K562 (cell line): ENCODE measurements at regions not wholly inside any gene's neighbourhood (a gene's known extent, or its start where the extent isn't known, plus 50 kb on each side); places are given as distances from the start of the nearest gene placed in this dataset.

Experiments
- ATAC-seq: fragments of 200-7000 bp; cut with Tn5 transposase; 3 replicates; pipeline ENCODE4 v1.9.1; 2020; ENCODE audit warnings: moderate library complexity
- BruUV-seq: library from RNA; stranded (reverse); fragments of 400-500 nt; replicated peaks from 2 replicates; lab custom pipeline; 2021; lab: Mats Ljungman, UMichigan
- CTCF ChIA-PET: fragments of 300-600 bp; formaldehyde crosslinking; extraction: SDS; loops from one replicate; lab custom pipeline; 2021; ENCODE audit warnings: low intra/inter-chr PET ratio; lab: Yijun Ruan, JAX
- POLR2A ChIA-PET: fragments of 300-600, 350-650 bp; sonication (Branson Sonifier 250); formaldehyde crosslinking; extraction: SDS; loops from one replicate; lab custom pipeline; 2021; ENCODE audit warnings: antibody characterized with exemption, inconsistent platforms; lab: Yijun Ruan, JAX
- DNase-seq, 4 experiments: peaks; one replicate each; pipeline versions ENCODE4 v3.0.0 to v3.0.0-alpha.2; 2011 to 2018; ENCODE audit warnings: low spot score in 3 of 4, mixed read lengths in 3 of 4; ENCODE audit errors: extremely low read depth in 1 of 4
- FAIRE-seq: peaks from 2 replicates; lab custom pipeline; 2011; peaks lifted over from hg19 to GRCh38; lab: Jason Lieb, UNC
- H2AFZ ChIP-seq: 2 replicates; pipeline ENCODE4 v1.6.0; 2011; ENCODE audit warnings: low read depth, low read length, control low read depth, inconsistent platforms
- H3K27ac ChIP-seq: fragments of 200-600 bp; 3 replicates; pipeline ENCODE4 v1.8.0; 2011; ENCODE audit warnings: low read depth, mild to moderate bottlenecking, control low read depth, inconsistent platforms, low read length, moderate library complexity, mixed read lengths; ENCODE audit errors: extremely low read depth
- H3K27me3 ChIP-seq, 2 experiments: fragments of 300-600 bp in 1 of 2; 2 replicates in 1 of 2; 3 replicates in 1 of 2; pipeline versions ENCODE4 v1.6.0 to v1.8.0; 2011; ENCODE audit warnings: inconsistent platforms in 2 of 2, low read length in 2 of 2, mild to moderate bottlenecking in 1 of 2, mixed read lengths in 1 of 2, moderate library complexity in 1 of 2; ENCODE audit not compliant: control insufficient read depth in 2 of 2, insufficient read depth in 2 of 2
- H3K36me3 ChIP-seq: fragments of 300-600 bp; 3 replicates; pipeline ENCODE4 v1.8.0; 2011; ENCODE audit warnings: mild to moderate bottlenecking, low read length, inconsistent platforms; ENCODE audit not compliant: control insufficient read depth, insufficient read depth
- H3K4me1 ChIP-seq, 2 experiments: fragments of 200-600 bp in 1 of 2; replicated peaks in 1 of 2; 2 replicates in 1 of 2; 3 replicates in 1 of 2; pipeline versions ENCODE4 v1.5.1 to v1.8.0; 2011; ENCODE audit warnings: inconsistent platforms in 2 of 2, low read length in 2 of 2, mild to moderate bottlenecking in 1 of 2, mixed read lengths in 1 of 2, moderate library complexity in 1 of 2; ENCODE audit not compliant: control insufficient read depth in 2 of 2, insufficient read depth in 2 of 2
- H3K4me2 ChIP-seq: 2 replicates; pipeline ENCODE4 v1.6.1; 2011; ENCODE audit warnings: low read length, control low read depth, inconsistent platforms, mixed read lengths; ENCODE audit not compliant: insufficient read depth
- H3K4me3 ChIP-seq: fragments of 200-600 bp; sonication (generic), shearing (Covaris generic); 2 replicates; pipeline ENCODE4 v1.5.1; 2016; ENCODE audit warnings: control low read depth, inconsistent platforms
- H3K79me2 ChIP-seq: fragments of 200-600 bp; 3 replicates; pipeline ENCODE4 v1.8.0; 2011; ENCODE audit warnings: low read length, inconsistent platforms; ENCODE audit not compliant: control insufficient read depth, insufficient read depth
- H3K9ac ChIP-seq, 2 experiments: 2 replicates each; pipeline versions ENCODE4 v1.6.0 to v1.6.1; 2011; ENCODE audit warnings: low read depth in 2 of 2, low read length in 2 of 2, control low read depth in 1 of 2, inconsistent platforms in 1 of 2, mild to moderate bottlenecking in 1 of 2, mixed read lengths in 1 of 2; ENCODE audit not compliant: insufficient read depth in 1 of 2
- H3K9me1 ChIP-seq: one replicate; pipeline ENCODE4 v1.6.0; 2011; ENCODE audit warnings: inconsistent platforms, mild to moderate bottlenecking, low read length, moderate library complexity; ENCODE audit not compliant: control insufficient read depth, insufficient read depth
- H3K9me3 ChIP-seq: replicated peaks from 2 replicates; pipeline ENCODE4 v1.5.1; 2011; ENCODE audit warnings: low read depth, low read length, inconsistent platforms; ENCODE audit not compliant: control insufficient read depth, insufficient read depth
- H4K20me1 ChIP-seq: replicated peaks from 2 replicates; pipeline ENCODE4 v1.6.1; 2011; ENCODE audit warnings: low read length, inconsistent platforms, mixed read lengths; ENCODE audit not compliant: control insufficient read depth, insufficient read depth
- ATF7 ChIP-seq: fragments of 450-650 bp; IDR thresholded peaks from 2 replicates; pipeline ENCODE4 v1.7.1; 2014; ENCODE audit warnings: mild to moderate bottlenecking, moderate library complexity
- C11orf30 ChIP-seq: fragments of 450-650 bp; IDR thresholded peaks from 2 replicates; pipeline ENCODE4 v1.6.1; 2016; ENCODE audit warnings: low read depth, mild to moderate bottlenecking
- CCAR2 ChIP-seq: fragments of 200-400 bp; formaldehyde crosslinking; IDR thresholded peaks from 2 replicates; pipeline ENCODE4 v1.6.1; 2017; ENCODE audit warnings: mild to moderate bottlenecking, low read depth, low read length
- EP400 ChIP-seq: fragments of 450-650 bp; IDR thresholded peaks from 2 replicates; pipeline ENCODE4 v1.6.1; 2017; ENCODE audit warnings: antibody characterized with exemption, mild to moderate bottlenecking, moderate library complexity
- MAFF ChIP-seq: IDR thresholded peaks from 2 replicates; pipeline ENCODE4 v1.6.1; 2012; ENCODE audit warnings: low read length, improper control_type of control experiment
- MAFG ChIP-seq: fragments of 450-650 bp; conservative IDR thresholded peaks from 2 replicates; pipeline ENCODE4 v1.6.1; 2016; ENCODE audit warnings: missing genetic modification characterization, missing compliant biosample characterization
- NFE2 ChIP-seq: IDR thresholded peaks from 2 replicates; pipeline ENCODE4 v1.6.1; 2014; ENCODE audit warnings: antibody characterized with exemption, low read depth
- NR2C2 ChIP-seq, 2 experiments: fragments of 200-800 bp in 1 of 2; sonication (Bioruptor generic) in 1 of 2; sonication (generic) in 1 of 2; formaldehyde crosslinking in 1 of 2; IDR thresholded peaks; 2 replicates each; pipeline versions ENCODE4 v1.6.1 to v1.8.0; 2016 to 2022; ENCODE audit warnings: mild to moderate bottlenecking in 1 of 2, missing compliant biosample characterization in 1 of 2, missing genetic modification characterization in 1 of 2, missing genetic modification reagents in 1 of 2
- PML ChIP-seq: IDR thresholded peaks from 2 replicates; pipeline ENCODE4 v1.6.1; 2012; ENCODE audit warnings: low read length, inconsistent platforms
- SPI1 ChIP-seq: IDR thresholded peaks from 2 replicates; pipeline ENCODE4 v1.6.1; 2011; ENCODE audit warnings: low read depth, low read length, control low read depth, borderline replicate concordance
- ZNF23 ChIP-seq: fragments of 250-450 bp; sonication (Bioruptor Pico); IDR thresholded peaks from 2 replicates; pipeline ENCODE4 v1.4.0; 2020; ENCODE audit warnings: mild to moderate bottlenecking
- ZNF3 ChIP-seq: fragments of 250-450 bp; sonication (Bioruptor Pico); IDR thresholded peaks from 2 replicates; pipeline ENCODE4 v1.5.0; 2021; ENCODE audit warnings: mild to moderate bottlenecking, moderate library complexity
- ZNF324 ChIP-seq: fragments of 250-450 bp; sonication (Bioruptor Pico); IDR thresholded peaks from 2 replicates; pipeline ENCODE4 v1.4.0; 2020; ENCODE audit warnings: mild to moderate bottlenecking
- ZNF77 ChIP-seq: fragments of 250-450 bp; sonication (Bioruptor Pico); IDR thresholded peaks from 2 replicates; pipeline ENCODE4 v1.5.0; 2020
- ZNF780A ChIP-seq: fragments of 250-450 bp; sonication (Bioruptor Pico); IDR thresholded peaks from 2 replicates; pipeline ENCODE4 v1.5.0; 2021; ENCODE audit warnings: mild to moderate bottlenecking
- WGBS: fragments of 100-300 bp; shearing (Covaris generic); methylation state at CpG from one replicate; pipeline ENCODE4 v1.1.6; 2016; ENCODE audit warnings: low coverage, mixed read lengths; ENCODE audit not compliant: insufficient coverage; ENCODE audit errors: missing lambda C conversion rate; 5-methylcytosine and 5-hydroxymethylcytosine counted together
- in situ Hi-C: fragments of 300-500 bp; cut with MboI; formaldehyde crosslinking; loops from 4 replicates; pipeline ENCODE4 v1.15.0; 2018; ENCODE audit warnings: inconsistent platforms, mixed read lengths
- intact Hi-C: fragments of 100-400 bp; cut with micrococcal nuclease; formaldehyde crosslinking; loops from 2 replicates; pipeline ENCODE4 v1.14.2; 2022
- TF ChIP-seq, protein P1 (sequence below): fragments of 250-450 bp; sonication (Bioruptor Pico); IDR thresholded peaks from 2 replicates; pipeline ENCODE4 v1.8.0; 2022; ENCODE audit warnings: moderate library complexity, mild to moderate bottlenecking, inconsistent platforms
- TF ChIP-seq, protein P2 (sequence below): fragments of 250-450 bp; sonication (Bioruptor Pico); IDR thresholded peaks from 2 replicates; pipeline ENCODE4 v1.8.0; 2022; ENCODE audit warnings: inconsistent platforms, mild to moderate bottlenecking, moderate library complexity, borderline replicate concordance
- TF ChIP-seq, protein P3 (sequence below), 2 experiments: fragments of 450-650 bp in 1 of 2; sonication (generic) in 1 of 2; formaldehyde crosslinking in 1 of 2; IDR thresholded peaks in 1 of 2; conservative IDR thresholded peaks in 1 of 2; 2 replicates each; pipeline versions ENCODE4 v1.6.1 to v1.8.1; 2016 to 2023; ENCODE audit warnings: mild to moderate bottlenecking in 2 of 2, moderate library complexity in 2 of 2, inconsistent platforms in 1 of 2, missing genetic modification reagents in 1 of 2

DNA sequence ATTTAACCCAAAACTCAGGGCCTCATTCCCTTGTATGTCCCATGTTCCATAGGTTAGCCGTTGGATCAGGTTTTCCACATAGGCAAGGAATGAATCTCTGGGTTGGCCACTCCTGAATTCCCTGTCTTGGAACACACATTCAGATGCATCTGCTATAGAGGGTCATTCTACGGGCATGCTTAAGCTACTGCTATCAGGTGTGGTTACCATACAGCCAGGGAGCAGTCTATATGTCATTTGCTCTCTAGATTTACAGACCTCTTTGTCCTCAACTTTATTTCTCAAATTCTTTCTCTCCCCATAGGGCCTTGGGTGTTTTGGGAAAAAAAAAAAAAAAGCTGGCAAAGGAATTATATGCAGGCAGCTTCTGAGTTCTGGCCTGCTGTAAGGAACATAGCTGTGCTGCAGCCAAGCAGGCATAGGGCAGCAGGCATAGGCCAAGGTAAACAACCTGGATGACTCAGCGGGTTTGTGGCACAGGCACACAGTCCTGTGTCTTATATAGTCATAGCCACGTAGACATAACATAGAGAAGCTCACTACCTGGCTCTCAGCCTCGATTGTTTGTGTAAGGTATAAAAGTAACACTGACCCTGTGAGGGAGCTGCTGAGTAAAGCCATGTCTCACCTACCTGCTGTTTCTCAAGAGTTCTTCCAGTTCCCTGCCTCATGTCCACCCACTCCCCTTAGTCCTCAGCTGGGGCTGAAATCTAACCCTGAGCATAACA lies 141.5 kb downstream of the OSTF1 start:
- H3K27me3 ChIP-seq, result no peaks in the 10 kb centered on the region
- no peaks in the 10 kb centered on the region for H3K9me3 ChIP-seq
- no peak overlapping the region for H3K4me3 ChIP-seq
- H2AFZ ChIP-seq, result no peak overlapping the region
- H3K36me3 ChIP-seq, result no peaks in the 10 kb centered on the region
- in situ Hi-C loops, result no loop called here
- no peak overlapping the region for H3K9ac ChIP-seq
- DNase-seq (no peak), ATAC-seq (peak; percentile 59; the same call in 2 of the 3 replicates), FAIRE-seq (no peak)
- WGBS, result 6% methylated on average over 5 of the region's 5 CpGs
- no peak overlapping the region for H3K27ac ChIP-seq
- no peaks in the 10 kb centered on the region for H3K79me2 ChIP-seq
- no peaks in the 10 kb centered on the region for H3K9me1 ChIP-seq
- H4K20me1 ChIP-seq, result no peaks in the 10 kb centered on the region
- no peaks in the 10 kb centered on the region for H3K4me1 ChIP-seq
- ChIA-PET CTCF (no interaction called here), POLR2A (no interaction called here)
- BruUV-seq, result no TSS peak
- intact Hi-C loops, result no loop called here
- H3K4me2 ChIP-seq, result no peak overlapping the region
- no peak for TF ChIP-seq ZNF3
- TF ChIP-seq, protein P1, sequence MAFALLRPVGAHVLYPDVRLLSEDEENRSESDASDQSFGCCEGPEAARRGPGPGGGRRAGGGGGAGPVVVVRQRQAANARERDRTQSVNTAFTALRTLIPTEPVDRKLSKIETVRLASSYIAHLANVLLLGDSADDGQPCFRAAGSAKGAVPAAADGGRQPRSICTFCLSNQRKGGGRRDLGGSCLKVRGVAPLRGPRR (CRISPR knock-in tag), result no peak
- TF ChIP-seq, protein P2, sequence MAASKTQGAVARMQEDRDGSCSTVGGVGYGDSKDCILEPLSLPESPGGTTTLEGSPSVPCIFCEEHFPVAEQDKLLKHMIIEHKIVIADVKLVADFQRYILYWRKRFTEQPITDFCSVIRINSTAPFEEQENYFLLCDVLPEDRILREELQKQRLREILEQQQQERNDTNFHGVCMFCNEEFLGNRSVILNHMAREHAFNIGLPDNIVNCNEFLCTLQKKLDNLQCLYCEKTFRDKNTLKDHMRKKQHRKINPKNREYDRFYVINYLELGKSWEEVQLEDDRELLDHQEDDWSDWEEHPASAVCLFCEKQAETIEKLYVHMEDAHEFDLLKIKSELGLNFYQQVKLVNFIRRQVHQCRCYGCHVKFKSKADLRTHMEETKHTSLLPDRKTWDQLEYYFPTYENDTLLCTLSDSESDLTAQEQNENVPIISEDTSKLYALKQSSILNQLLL (CRISPR knock-in tag), result no peak
- no peak for TF ChIP-seq ZNF780A (CRISPR knock-in tag)
- TF ChIP-seq MAFG (tag), result 0 out of 2 replicates have a peak, but pooled peaks have one; percentile 18
- TF ChIP-seq ZNF324 (CRISPR knock-in tag), result no peak
- TF ChIP-seq C11orf30, result 0 out of 2 replicates have a peak, but pooled peaks have one; percentile 8
- TF ChIP-seq ZNF23 (CRISPR knock-in tag), result no peak
- TF ChIP-seq EP400, result no peak
- TF ChIP-seq ZNF77, result no peak
- no peak for TF ChIP-seq SPI1
- TF ChIP-seq ATF7, result no peak
- TF ChIP-seq NFE2, result peak; percentile 49
- TF ChIP-seq CCAR2, result no peak
- no peak for TF ChIP-seq PML
- no peak for TF ChIP-seq NR2C2 (CRISPR knock-in tag; IDR thresholded peaks at IDR 0.05)
- no peak for TF ChIP-seq NR2C2 (tag; IDR thresholded peaks at IDR 0.05)
- TF ChIP-seq, protein P3, sequence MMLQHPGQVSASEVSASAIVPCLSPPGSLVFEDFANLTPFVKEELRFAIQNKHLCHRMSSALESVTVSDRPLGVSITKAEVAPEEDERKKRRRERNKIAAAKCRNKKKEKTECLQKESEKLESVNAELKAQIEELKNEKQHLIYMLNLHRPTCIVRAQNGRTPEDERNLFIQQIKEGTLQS (IDR thresholded peaks at IDR 0.05), result no peak
- TF ChIP-seq, protein P3 (CRISPR knock-in tag; conservative IDR thresholded peaks at IDR 0.05), result no peak
- peak; percentile 12; the same call in 1 of the 2 replicates for TF ChIP-seq MAFF
